ENCODE measurements at regions not wholly inside any gene's neighbourhood (a gene's known extent, or its start where the extent isn't known, plus 50 kb on each side); places are given as distances from the start of the nearest gene placed in this dataset.

DNA sequence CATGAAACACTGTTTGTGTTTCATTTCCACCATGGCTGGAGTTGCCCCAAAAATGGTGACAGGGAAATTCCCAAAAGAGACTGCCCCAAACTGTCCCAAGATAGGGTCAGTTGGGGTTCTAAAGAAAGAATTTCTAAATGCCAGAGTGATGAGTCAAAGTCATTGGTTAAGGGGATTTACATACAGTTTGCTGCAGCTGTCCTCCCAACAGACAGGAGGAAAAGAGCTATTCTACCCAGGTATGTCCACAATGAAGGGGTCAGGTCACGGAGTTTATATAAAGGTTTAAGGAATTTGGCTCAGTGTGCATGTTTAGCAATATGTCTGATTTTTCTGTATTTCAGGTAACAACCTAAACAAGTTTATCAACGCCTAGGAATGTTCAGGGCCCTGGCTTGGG, 344.1 kb downstream of the TDRD15 start:
- Mint-ChIP-seq H3K27me3 (ENCODE audit: low read depth) (no peaks in the 10 kb centered on the region), H3K4me3 (no peak overlapping the region), H3K4me1 (peaks cover 28% of the 10 kb centered on the region), H3K36me3 (no peaks in the 10 kb centered on the region; the same call in 1 of the 2 replicates), H3K27ac (no peak overlapping the region; the same call in 1 of the 2 replicates), H3K9me3 (peaks cover 5% of the 10 kb centered on the region; the same call in 1 of the 2 replicates)
- POLR2A ChIA-PET, result no interaction called here
- CTCF ChIA-PET, result interaction anchor here (3.0 kb wide), 1 partner anchor 46 kb away, joined by 10 read pairs; no protein-coding TSS in a partner anchor
- ATAC-seq (peak; percentile 75), DNase-seq (ENCODE audit: low spot score) (no peak)
- TF ChIP-seq SMAD4 (CRISPR knock-in tag; IDR thresholded peaks at IDR 0.05) (no peak), SP1 (CRISPR knock-in tag; conservative IDR thresholded peaks at IDR 0.05) (no peak), NFE2L1 (CRISPR knock-in tag; IDR thresholded peaks at IDR 0.05) (no peak), NFATC4 (CRISPR knock-in tag; IDR thresholded peaks at IDR 0.05) (no peak), ZNF396 (CRISPR knock-in tag; IDR thresholded peaks at IDR 0.05; ENCODE audit: borderline replicate concordance) (no peak), KAT7 (CRISPR knock-in tag; IDR thresholded peaks at IDR 0.05; ENCODE audit: borderline replicate concordance) (no peak), GRHL2 (CRISPR knock-in tag; IDR thresholded peaks at IDR 0.05; ENCODE audit: insufficient replicate concordance, severe bottlenecking) (no peak), ERG (CRISPR knock-in tag; IDR thresholded peaks at IDR 0.05) (no peak), ZNF219 (CRISPR knock-in tag; IDR thresholded peaks at IDR 0.05; ENCODE audit: borderline replicate concordance) (no peak), MXD4 (CRISPR knock-in tag; IDR thresholded peaks at IDR 0.05; ENCODE audit: borderline replicate concordance) (no peak), MAX (CRISPR knock-in tag; IDR thresholded peaks at IDR 0.05) (no peak)
- TF ChIP-seq, protein P1, sequence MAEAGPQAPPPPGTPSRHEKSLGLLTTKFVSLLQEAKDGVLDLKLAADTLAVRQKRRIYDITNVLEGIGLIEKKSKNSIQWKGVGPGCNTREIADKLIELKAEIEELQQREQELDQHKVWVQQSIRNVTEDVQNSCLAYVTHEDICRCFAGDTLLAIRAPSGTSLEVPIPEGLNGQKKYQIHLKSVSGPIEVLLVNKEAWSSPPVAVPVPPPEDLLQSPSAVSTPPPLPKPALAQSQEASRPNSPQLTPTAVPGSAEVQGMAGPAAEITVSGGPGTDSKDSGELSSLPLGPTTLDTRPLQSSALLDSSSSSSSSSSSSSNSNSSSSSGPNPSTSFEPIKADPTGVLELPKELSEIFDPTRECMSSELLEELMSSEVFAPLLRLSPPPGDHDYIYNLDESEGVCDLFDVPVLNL (CRISPR knock-in tag; IDR thresholded peaks at IDR 0.05; ENCODE audit: borderline replicate concordance, low read depth), result no peak
- TF ChIP-seq, protein P2, sequence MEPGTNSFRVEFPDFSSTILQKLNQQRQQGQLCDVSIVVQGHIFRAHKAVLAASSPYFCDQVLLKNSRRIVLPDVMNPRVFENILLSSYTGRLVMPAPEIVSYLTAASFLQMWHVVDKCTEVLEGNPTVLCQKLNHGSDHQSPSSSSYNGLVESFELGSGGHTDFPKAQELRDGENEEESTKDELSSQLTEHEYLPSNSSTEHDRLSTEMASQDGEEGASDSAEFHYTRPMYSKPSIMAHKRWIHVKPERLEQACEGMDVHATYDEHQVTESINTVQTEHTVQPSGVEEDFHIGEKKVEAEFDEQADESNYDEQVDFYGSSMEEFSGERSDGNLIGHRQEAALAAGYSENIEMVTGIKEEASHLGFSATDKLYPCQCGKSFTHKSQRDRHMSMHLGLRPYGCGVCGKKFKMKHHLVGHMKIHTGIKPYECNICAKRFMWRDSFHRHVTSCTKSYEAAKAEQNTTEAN (CRISPR knock-in tag; IDR thresholded peaks at IDR 0.05), result no peak
- TF ChIP-seq, protein P3, sequence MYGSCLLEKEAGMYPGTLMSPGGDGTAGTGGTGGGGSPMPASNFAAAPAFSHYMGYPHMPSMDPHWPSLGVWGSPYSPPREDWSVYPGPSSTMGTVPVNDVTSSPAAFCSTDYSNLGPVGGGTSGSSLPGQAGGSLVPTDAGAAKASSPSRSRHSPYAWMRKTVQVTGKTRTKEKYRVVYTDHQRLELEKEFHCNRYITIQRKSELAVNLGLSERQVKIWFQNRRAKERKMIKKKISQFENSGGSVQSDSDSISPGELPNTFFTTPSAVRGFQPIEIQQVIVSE (CRISPR knock-in tag; IDR thresholded peaks at IDR 0.05; ENCODE audit: borderline replicate concordance), result no peak

GRCh38 chr2:21468624-21469023, 344.9 kb downstream of the TDRD15 start:
- CTCF ChIA-PET, result interaction anchor here (0.6 to 3.0 kb wide), 2 partner anchors 23 to 47 kb away, joined by 3 to 10 read pairs; no protein-coding TSS in a partner anchor
- DNase-seq (ENCODE audit: low spot score), result no peak
- H3K36me3 Mint-ChIP-seq, result no peaks in the 10 kb centered on the region; the same call in 1 of the 2 replicates
- no peak overlapping the region for H3K4me3 Mint-ChIP-seq
- H3K9me3 Mint-ChIP-seq, result peaks cover 5% of the 10 kb centered on the region; the same call in 1 of the 2 replicates
- no peaks in the 10 kb centered on the region for H3K27me3 Mint-ChIP-seq (ENCODE audit: low read depth)
- peaks cover 28% of the 10 kb centered on the region for H3K4me1 Mint-ChIP-seq
- ATAC-seq, result no peak
- peak overlapping the region; percentile 17; the same call in 1 of the 2 replicates for H3K27ac Mint-ChIP-seq
- POLR2A ChIA-PET, result no interaction called here
- TF ChIP-seq, protein P4, sequence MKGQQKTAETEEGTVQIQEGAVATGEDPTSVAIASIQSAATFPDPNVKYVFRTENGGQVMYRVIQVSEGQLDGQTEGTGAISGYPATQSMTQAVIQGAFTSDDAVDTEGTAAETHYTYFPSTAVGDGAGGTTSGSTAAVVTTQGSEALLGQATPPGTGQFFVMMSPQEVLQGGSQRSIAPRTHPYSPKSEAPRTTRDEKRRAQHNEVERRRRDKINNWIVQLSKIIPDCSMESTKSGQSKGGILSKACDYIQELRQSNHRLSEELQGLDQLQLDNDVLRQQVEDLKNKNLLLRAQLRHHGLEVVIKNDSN (CRISPR knock-in tag; IDR thresholded peaks at IDR 0.05), result no peak
- no peak for TF ChIP-seq SMAD4 (CRISPR knock-in tag; IDR thresholded peaks at IDR 0.05)
- no peak for TF ChIP-seq ESRRA (CRISPR knock-in tag; IDR thresholded peaks at IDR 0.05; ENCODE audit: borderline replicate concordance)
- no peak for TF ChIP-seq ZSCAN18 (CRISPR knock-in tag; IDR thresholded peaks at IDR 0.05)
- TF ChIP-seq ZNF423 (CRISPR knock-in tag; IDR thresholded peaks at IDR 0.05), result no peak
- TF ChIP-seq PRRX2 (CRISPR knock-in tag; IDR thresholded peaks at IDR 0.05), result no peak
- no peak for TF ChIP-seq TP53 (CRISPR knock-in tag; IDR thresholded peaks at IDR 0.05)
- no peak for TF ChIP-seq ELF4 (CRISPR knock-in tag; IDR thresholded peaks at IDR 0.05; ENCODE audit: low read depth)
- TF ChIP-seq MYBL2 (CRISPR knock-in tag; IDR thresholded peaks at IDR 0.05), result no peak
- no peak for TF ChIP-seq FOXK1 (CRISPR knock-in tag; IDR thresholded peaks at IDR 0.05)
- TF ChIP-seq PRDM15 (CRISPR knock-in tag; IDR thresholded peaks at IDR 0.05), result no peak
- TF ChIP-seq, protein P5, sequence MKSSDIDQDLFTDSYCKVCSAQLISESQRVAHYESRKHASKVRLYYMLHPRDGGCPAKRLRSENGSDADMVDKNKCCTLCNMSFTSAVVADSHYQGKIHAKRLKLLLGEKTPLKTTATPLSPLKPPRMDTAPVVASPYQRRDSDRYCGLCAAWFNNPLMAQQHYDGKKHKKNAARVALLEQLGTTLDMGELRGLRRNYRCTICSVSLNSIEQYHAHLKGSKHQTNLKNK (CRISPR knock-in tag; IDR thresholded peaks at IDR 0.05), result no peak
- TF ChIP-seq GTF2I (CRISPR knock-in tag; conservative IDR thresholded peaks at IDR 0.05), result no peak

All from WTC11 (cell line).